Esophagus squamous epithelium (tissue), 4 donors: ENCODE measurements at regions not wholly inside any gene's neighbourhood (a gene's known extent, or its start where the extent isn't known, plus 50 kb on each side); places are given as distances from the start of the nearest gene placed in this dataset.

Source experiments
- CTCF ChIP-seq, 6 experiments: fragments of 450-650 bp in 4 of 6; fragments of 200-600 bp in 2 of 6; sonication (generic) in 2 of 6; IDR thresholded peaks; one replicate each; pipeline ENCODE4 v1.5.1; 2016 to 2019; ENCODE audit warnings: antibody characterized with exemption in 6 of 6, mild to moderate bottlenecking in 4 of 6, moderate library complexity in 4 of 6
- POLR2A ChIP-seq, 4 donors: fragments of 450-650 bp; IDR thresholded peaks; one replicate each; pipeline ENCODE4 v1.6.1; 2017; ENCODE audit warnings: antibody characterized with exemption in 4 of 4, mild to moderate bottlenecking in 4 of 4, moderate library complexity in 3 of 4

DNA sequence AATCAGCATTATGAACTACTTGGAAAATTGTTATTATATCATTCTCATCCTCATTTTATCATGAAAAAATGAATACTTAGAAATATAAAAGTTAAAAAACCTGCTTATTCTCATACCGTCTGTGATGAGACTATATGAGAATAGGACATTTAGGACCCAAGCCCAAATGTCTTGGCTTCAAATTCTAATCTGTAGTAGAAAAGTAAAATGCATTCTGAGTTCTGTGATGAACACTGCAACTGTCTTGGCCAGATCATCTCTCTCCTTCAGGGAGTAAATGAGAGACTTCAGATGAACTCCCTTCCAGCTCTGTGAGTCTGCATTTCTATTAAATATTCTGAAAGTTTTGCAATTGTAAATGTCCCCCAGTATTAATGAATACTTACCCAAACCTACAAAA is 940.7 kb upstream of the KLHL29 start:
- TF ChIP-seq CTCF (IDR thresholded peaks at IDR 0.05) (no peak), POLR2A (IDR thresholded peaks at IDR 0.05) (no peak)
